ENCODE measurements at regions not wholly inside any gene's neighbourhood (a gene's known extent, or its start where the extent isn't known, plus 50 kb on each side); places are given as distances from the start of the nearest gene placed in this dataset.

- in situ Hi-C loops (cut with HindIII; ENCODE audit: low sequenced_read_pairs), result no loop called here
- TF ChIP-seq CTCF (IDR thresholded peaks at IDR 0.05; ENCODE audit: low read depth, low read length), result no peak
- H3K4me3 ChIP-seq (ENCODE audit: low read depth, low read length), result no peak overlapping the region
- no peak for DNase-seq (ENCODE audit: low read depth, low spot score)
These were observed 170.5 kb downstream of the TRIM36 start for GRCh38 chr5:114999176-114999575.

- in situ Hi-C loops (cut with HindIII; ENCODE audit: low sequenced_read_pairs), result no loop called here
- no peak overlapping the region for H3K4me3 ChIP-seq (ENCODE audit: low read depth, low read length)
- no peak for TF ChIP-seq CTCF (IDR thresholded peaks at IDR 0.05; ENCODE audit: low read depth, low read length)
- no peak for DNase-seq (ENCODE audit: low read depth, low spot score)
These were observed 180.2 kb downstream of the TRIM36 start for GRCh38 chr5:114989512-114989911.

- no peak for DNase-seq (ENCODE audit: low read depth, low spot score)
- no peak for TF ChIP-seq CTCF (IDR thresholded peaks at IDR 0.05; ENCODE audit: low read depth, low read length)
- in situ Hi-C loops (cut with HindIII; ENCODE audit: low sequenced_read_pairs), result no loop called here
- no peak overlapping the region for H3K4me3 ChIP-seq (ENCODE audit: low read depth, low read length)
These were observed 181.6 kb downstream of the TRIM36 start for GRCh38 chr5:114988096-114988495.

GRCh38 chr5:114984796-114985195, 184.9 kb downstream of the TRIM36 start:
- DNase-seq (ENCODE audit: low read depth, low spot score), result no peak
- H3K4me3 ChIP-seq (ENCODE audit: low read depth, low read length), result no peak overlapping the region
- TF ChIP-seq CTCF (IDR thresholded peaks at IDR 0.05; ENCODE audit: low read depth, low read length), result no peak
- in situ Hi-C loops (cut with HindIII; ENCODE audit: low sequenced_read_pairs), result no loop called here

GRCh38 chr5:114981111-114981510, 188.6 kb downstream of the TRIM36 start:
- DNase-seq (ENCODE audit: low read depth, low spot score), result no peak

GRCh38 chr5:114977979-114978573, 191.6 kb downstream of the TRIM36 start:
- H3K4me3 ChIP-seq (ENCODE audit: low read depth, low read length), result no peak overlapping the region
- no peak for TF ChIP-seq CTCF (IDR thresholded peaks at IDR 0.05; ENCODE audit: low read depth, low read length)
- no peak for DNase-seq (ENCODE audit: low read depth, low spot score)
- in situ Hi-C loops (cut with HindIII; ENCODE audit: low sequenced_read_pairs), result no loop called here

More at GRCh38 chr5:114981111-114981510, 188.6 kb downstream of the TRIM36 start:
- in situ Hi-C loops (cut with HindIII; ENCODE audit: low sequenced_read_pairs), result no loop called here
- H3K4me3 ChIP-seq (ENCODE audit: low read depth, low read length), result no peak overlapping the region
- TF ChIP-seq CTCF (IDR thresholded peaks at IDR 0.05; ENCODE audit: low read depth, low read length), result no peak

All from astrocyte of the spinal cord (primary cell).